Uterus (tissue), 3 donors: ENCODE measurements at regions not wholly inside any gene's neighbourhood (a gene's known extent, or its start where the extent isn't known, plus 50 kb on each side); places are given as distances from the start of the nearest gene placed in this dataset.
"Not testable (repeated sequence)": the region's sequence is repeated elsewhere in the genome, so short reads cannot be mapped to it uniquely, and the experiment has no call there.

Source experiments
- DNase-seq, 2 donors: peaks; one replicate each; pipeline ENCODE4 v3.0.0-alpha.2; 2019 to 2020
- H3K27ac ChIP-seq, 2 donors: fragments of 200-600 bp; sonication (generic); 1 replicate in 1 of 2; 2 replicates in 1 of 2; pipeline ENCODE4 v1.5.1; 2016 to 2018
- H3K27me3 ChIP-seq, 2 donors: fragments of 200-600 bp; sonication (generic); one replicate each; pipeline ENCODE4 v1.5.1; 2018 to 2019; ENCODE audit warnings: control low read depth in 1 of 2
- H3K36me3 ChIP-seq, 2 donors: fragments of 200-600 bp; sonication (generic); one replicate each; pipeline ENCODE4 v1.5.1; 2019; ENCODE audit warnings: control low read depth in 1 of 2
- H3K4me1 ChIP-seq, 2 donors: fragments of 200-600 bp; sonication (generic); one replicate each; pipeline ENCODE4 v1.5.1; 2018 to 2019; ENCODE audit warnings: control low read depth in 1 of 2
- H3K4me3 ChIP-seq, 2 donors: fragments of 200-600 bp; sonication (generic); 1 replicate in 1 of 2; 2 replicates in 1 of 2; pipeline ENCODE4 v1.5.1; 2018 to 2019; ENCODE audit warnings: mild to moderate bottlenecking in 1 of 2
- H3K9me3 ChIP-seq, 2 donors: fragments of 200-600 bp; sonication (generic); one replicate each; pipeline ENCODE4 v1.5.1; 2019; ENCODE audit warnings: control low read depth in 1 of 2
- CTCF ChIP-seq, 4 experiments: fragments of 200-600 bp in 2 of 4; fragments of 450-650 bp in 2 of 4; sonication (generic) in 2 of 4; IDR thresholded peaks; one replicate each; pipeline ENCODE4 v1.5.1; 2016 to 2019; ENCODE audit warnings: antibody characterized with exemption in 4 of 4, mild to moderate bottlenecking in 2 of 4, moderate library complexity in 1 of 4
- POLR2A ChIP-seq, 2 donors: fragments of 450-650 bp; IDR thresholded peaks; one replicate each; pipeline ENCODE4 v1.6.1; 2016; ENCODE audit warnings: antibody characterized with exemption in 2 of 2, mild to moderate bottlenecking in 1 of 2, moderate library complexity in 1 of 2
- intact Hi-C: fragments of 100-400 bp; cut with DNase I; formaldehyde crosslinking; loops from one replicate; pipeline ENCODE4 v1.15.1; 2023; ENCODE audit warnings: low total_unique reads
- donor health status: DM: yes; HTN: yes; CAD: no.

GRCh38 chr3:165918657-165918979, 81.4 kb upstream of the BCHE start:
- no peak overlapping the region for H3K4me3 ChIP-seq
- H3K27me3 ChIP-seq, result no peaks in the 10 kb centered on the region
- H3K36me3 ChIP-seq, result no peaks in the 10 kb centered on the region
- no peaks in the 10 kb centered on the region for H3K9me3 ChIP-seq
- no peak overlapping the region for H3K27ac ChIP-seq
- TF ChIP-seq CTCF (IDR thresholded peaks at IDR 0.05), result no peak
- no peak for TF ChIP-seq POLR2A (IDR thresholded peaks at IDR 0.05)
- intact Hi-C loops, result no loop called here
- H3K4me1 ChIP-seq, result no peaks in the 10 kb centered on the region
- DNase-seq, result no peak

GRCh38 chr3:165917938-165918656, 80.9 kb upstream of the BCHE start:
- H3K36me3 ChIP-seq, H3K9me3 ChIP-seq, DNase-seq, intact Hi-C loops, H3K4me1 ChIP-seq, H3K4me3 ChIP-seq, H3K27ac ChIP-seq, H3K27me3 ChIP-seq: not testable (repeated sequence)

- H3K27ac ChIP-seq, H3K4me1 ChIP-seq, intact Hi-C loops, H3K27me3 ChIP-seq, H3K4me3 ChIP-seq, H3K36me3 ChIP-seq, H3K9me3 ChIP-seq, DNase-seq: not testable (repeated sequence)
Observed at GRCh38 chr3:165915104-165915503, 77.9 kb upstream of the BCHE start.

- no peak overlapping the region for H3K27ac ChIP-seq
- intact Hi-C loops, result no loop called here
Observed at GRCh38 chr3:165903885-165904630, 66.8 kb upstream of the BCHE start.

GRCh38 chr3:165899066-165899465, 61.8 kb upstream of the BCHE start:
- H3K36me3 ChIP-seq, result no peaks in the 10 kb centered on the region
- intact Hi-C loops, result no loop called here

More at GRCh38 chr3:165903885-165904630, 66.8 kb upstream of the BCHE start:
- Histone ChIP-seq H3K4me3 (no peak overlapping the region), H3K36me3 (no peaks in the 10 kb centered on the region), H3K9me3 (no peaks in the 10 kb centered on the region), H3K27me3 (no peaks in the 10 kb centered on the region), H3K4me1 (no peaks in the 10 kb centered on the region)
- TF ChIP-seq CTCF (IDR thresholded peaks at IDR 0.05) (no peak), POLR2A (IDR thresholded peaks at IDR 0.05) (no peak)
- no peak for DNase-seq

More at GRCh38 chr3:165899066-165899465, 61.8 kb upstream of the BCHE start:
- Histone ChIP-seq H3K9me3 (no peaks in the 10 kb centered on the region), H3K27ac (no peak overlapping the region), H3K4me1 (no peaks in the 10 kb centered on the region), H3K27me3 (no peaks in the 10 kb centered on the region), H3K4me3 (no peak overlapping the region)
- TF ChIP-seq CTCF (IDR thresholded peaks at IDR 0.05) (no peak), POLR2A (IDR thresholded peaks at IDR 0.05) (no peak)
- DNase-seq, result no peak
